ENCODE measurements at regions not wholly inside any gene's neighbourhood (a gene's known extent, or its start where the extent isn't known, plus 50 kb on each side); places are given as distances from the start of the nearest gene placed in this dataset.

DNA sequence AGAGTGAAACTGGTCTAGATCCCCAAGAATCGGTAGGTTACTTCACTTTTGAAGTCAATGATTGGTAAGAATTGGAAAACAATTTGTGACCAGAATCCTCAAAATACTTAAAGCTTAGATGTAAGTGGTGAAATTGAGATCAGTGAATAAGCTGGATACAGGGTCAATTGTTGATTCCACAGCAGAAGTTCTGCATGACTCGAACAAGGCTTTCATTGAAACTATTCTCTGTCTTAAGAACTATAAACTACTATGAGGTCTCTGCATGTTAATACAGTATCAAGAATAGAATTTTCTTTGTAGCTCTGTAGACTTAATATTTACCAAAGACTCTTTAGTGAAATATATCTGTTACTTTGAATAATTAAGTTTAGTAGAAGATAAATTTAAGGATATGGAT, 324.2 kb upstream of the FIGN start:
- Histone ChIP-seq H3K4me1 (peaks cover 8% of the 10 kb centered on the region), H3K27ac (no peak overlapping the region), H3K79me2 (ENCODE audit: low read depth) (no peaks in the 10 kb centered on the region), H4K20me1 (ENCODE audit: low read depth) (no peaks in the 10 kb centered on the region), H3F3A (ENCODE audit: low read depth) (no peaks in the 10 kb centered on the region), H3K27me3 (no peaks in the 10 kb centered on the region), H3K36me3 (no peaks in the 10 kb centered on the region), H3K4me3 (no peak overlapping the region), H3K4me2 (no peak overlapping the region), H2AFZ (replicated peaks) (no peak overlapping the region), H3K9ac (no peak overlapping the region), H3K9me3 (ENCODE audit: low read depth) (no peaks in the 10 kb centered on the region)
- no peak overlapping the region for H3K4me3 Mint-ChIP-seq
- H3K4me1 Mint-ChIP-seq = peaks cover 3% of the 10 kb centered on the region
- H3K9me3 Mint-ChIP-seq = no peaks in the 10 kb centered on the region
- no peaks in the 10 kb centered on the region for H3K27me3 Mint-ChIP-seq (ENCODE audit: insufficient read depth, low read depth)
- no peak for DNase-seq (ENCODE audit: low spot score)
- no peaks in the 10 kb centered on the region for H3K36me3 Mint-ChIP-seq
- H3K27ac Mint-ChIP-seq = no peak overlapping the region
- no peak for TF ChIP-seq EZH2phosphoT487 (IDR thresholded peaks at IDR 0.05)
- no peak for TF ChIP-seq EZH2 (IDR thresholded peaks at IDR 0.05)
- TF ChIP-seq, protein P1, sequence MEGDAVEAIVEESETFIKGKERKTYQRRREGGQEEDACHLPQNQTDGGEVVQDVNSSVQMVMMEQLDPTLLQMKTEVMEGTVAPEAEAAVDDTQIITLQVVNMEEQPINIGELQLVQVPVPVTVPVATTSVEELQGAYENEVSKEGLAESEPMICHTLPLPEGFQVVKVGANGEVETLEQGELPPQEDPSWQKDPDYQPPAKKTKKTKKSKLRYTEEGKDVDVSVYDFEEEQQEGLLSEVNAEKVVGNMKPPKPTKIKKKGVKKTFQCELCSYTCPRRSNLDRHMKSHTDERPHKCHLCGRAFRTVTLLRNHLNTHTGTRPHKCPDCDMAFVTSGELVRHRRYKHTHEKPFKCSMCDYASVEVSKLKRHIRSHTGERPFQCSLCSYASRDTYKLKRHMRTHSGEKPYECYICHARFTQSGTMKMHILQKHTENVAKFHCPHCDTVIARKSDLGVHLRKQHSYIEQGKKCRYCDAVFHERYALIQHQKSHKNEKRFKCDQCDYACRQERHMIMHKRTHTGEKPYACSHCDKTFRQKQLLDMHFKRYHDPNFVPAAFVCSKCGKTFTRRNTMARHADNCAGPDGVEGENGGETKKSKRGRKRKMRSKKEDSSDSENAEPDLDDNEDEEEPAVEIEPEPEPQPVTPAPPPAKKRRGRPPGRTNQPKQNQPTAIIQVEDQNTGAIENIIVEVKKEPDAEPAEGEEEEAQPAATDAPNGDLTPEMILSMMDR (IDR thresholded peaks at IDR 0.05) = no peak

DNA sequence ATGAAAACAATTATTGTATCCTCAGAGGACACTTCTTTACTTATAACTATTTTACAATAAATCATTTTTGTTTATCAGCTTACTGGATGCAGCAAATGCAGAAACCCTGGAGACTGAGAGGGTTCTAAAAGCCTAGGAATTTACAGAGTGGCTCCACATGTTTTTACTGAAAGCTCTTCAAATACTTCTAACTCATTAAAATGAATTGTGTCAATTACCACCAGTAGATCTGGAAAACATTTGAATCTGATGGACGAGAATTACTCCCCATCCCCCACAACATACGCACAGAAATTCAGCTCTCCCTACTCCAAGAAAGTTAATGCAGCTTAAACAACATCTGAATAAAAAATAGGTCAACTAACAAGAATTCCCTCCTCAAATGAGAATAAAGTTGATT, 319.8 kb upstream of the FIGN start:
- no peaks in the 10 kb centered on the region for H3K36me3 ChIP-seq
- no peak overlapping the region for H3K27ac ChIP-seq
- no peak overlapping the region for H3K4me3 Mint-ChIP-seq
- no peak for TF ChIP-seq EZH2 (IDR thresholded peaks at IDR 0.05)
- no peak overlapping the region for H3K27ac Mint-ChIP-seq
- no peaks in the 10 kb centered on the region for H3K36me3 Mint-ChIP-seq
- H3K4me1 ChIP-seq = peaks cover 12% of the 10 kb centered on the region
- H3F3A ChIP-seq (ENCODE audit: low read depth) = no peaks in the 10 kb centered on the region
- no peaks in the 10 kb centered on the region for H3K27me3 ChIP-seq
- no peak for DNase-seq (ENCODE audit: low spot score)
- H4K20me1 ChIP-seq (ENCODE audit: low read depth) = no peaks in the 10 kb centered on the region
- no peaks in the 10 kb centered on the region for H3K27me3 Mint-ChIP-seq (ENCODE audit: insufficient read depth, low read depth)
- H2AFZ ChIP-seq (replicated peaks) = peak overlapping the region; percentile 23
- no peaks in the 10 kb centered on the region for H3K9me3 Mint-ChIP-seq
- H3K4me3 ChIP-seq = no peak overlapping the region
- H3K9me3 ChIP-seq (ENCODE audit: low read depth) = no peaks in the 10 kb centered on the region
- no peak overlapping the region for H3K9ac ChIP-seq
- H3K4me1 Mint-ChIP-seq = peaks cover 11% of the 10 kb centered on the region
- no peaks in the 10 kb centered on the region for H3K79me2 ChIP-seq (ENCODE audit: low read depth)
- no peak overlapping the region for H3K4me2 ChIP-seq

DNA sequence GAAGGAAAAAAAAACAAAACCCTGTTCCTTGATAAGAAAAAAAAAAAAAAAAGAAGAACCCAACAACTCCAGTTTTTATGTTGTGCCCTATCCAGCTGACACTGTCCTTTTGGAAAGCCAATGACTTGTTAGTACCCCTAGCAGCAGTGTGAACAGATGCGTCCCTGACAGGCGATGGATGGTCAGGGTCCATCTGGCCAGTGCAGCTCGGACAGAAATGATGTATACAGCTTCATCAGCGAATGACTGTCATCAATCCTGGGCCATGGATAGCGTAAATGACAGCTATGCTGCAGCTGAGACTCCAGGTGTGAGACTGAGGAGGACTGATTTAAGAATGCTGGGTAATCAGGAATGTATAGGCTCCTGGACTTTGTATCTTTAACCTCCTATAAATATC, 318.8 kb upstream of the FIGN start:
- no peak overlapping the region for H3K27ac Mint-ChIP-seq
- no peaks in the 10 kb centered on the region for H3F3A ChIP-seq (ENCODE audit: low read depth)
- no peak overlapping the region for H2AFZ ChIP-seq (replicated peaks)
- no peak overlapping the region for H3K9ac ChIP-seq
- no peaks in the 10 kb centered on the region for H3K27me3 ChIP-seq
- H3K4me3 Mint-ChIP-seq = no peak overlapping the region
- H3K36me3 ChIP-seq = no peaks in the 10 kb centered on the region
- no peaks in the 10 kb centered on the region for H3K9me3 ChIP-seq (ENCODE audit: low read depth)
- H3K36me3 Mint-ChIP-seq = no peaks in the 10 kb centered on the region
- no peak overlapping the region for H3K27ac ChIP-seq
- no peak overlapping the region for H3K4me2 ChIP-seq
- no peaks in the 10 kb centered on the region for H3K9me3 Mint-ChIP-seq
- peaks cover 11% of the 10 kb centered on the region for H3K4me1 ChIP-seq
- no peaks in the 10 kb centered on the region for H3K27me3 Mint-ChIP-seq (ENCODE audit: insufficient read depth, low read depth)
- no peaks in the 10 kb centered on the region for H3K79me2 ChIP-seq (ENCODE audit: low read depth)
- no peak for DNase-seq (ENCODE audit: low spot score)
- peaks cover 11% of the 10 kb centered on the region for H3K4me1 Mint-ChIP-seq
- TF ChIP-seq, protein P1 (IDR thresholded peaks at IDR 0.05) = no peak
- TF ChIP-seq EZH2 (IDR thresholded peaks at IDR 0.05) (no peak), EZH2phosphoT487 (IDR thresholded peaks at IDR 0.05) (no peak)
- no peak overlapping the region for H3K4me3 ChIP-seq
- no peaks in the 10 kb centered on the region for H4K20me1 ChIP-seq (ENCODE audit: low read depth)

GRCh38 chr2:164053021-164053420, 317.2 kb upstream of the FIGN start:
- H3K4me1 ChIP-seq = peaks cover 11% of the 10 kb centered on the region
- no peaks in the 10 kb centered on the region for H3K9me3 ChIP-seq (ENCODE audit: low read depth)
- H3K9me3 Mint-ChIP-seq = no peaks in the 10 kb centered on the region
- no peaks in the 10 kb centered on the region for H3K36me3 ChIP-seq
- no peak overlapping the region for H3K4me3 ChIP-seq
- no peaks in the 10 kb centered on the region for H3K27me3 Mint-ChIP-seq (ENCODE audit: insufficient read depth, low read depth)
- H3K9ac ChIP-seq = no peak overlapping the region
- no peaks in the 10 kb centered on the region for H3F3A ChIP-seq (ENCODE audit: low read depth)
- H3K79me2 ChIP-seq (ENCODE audit: low read depth) = no peaks in the 10 kb centered on the region
- H3K4me3 Mint-ChIP-seq = no peak overlapping the region
- no peak overlapping the region for H3K4me2 ChIP-seq
- no peaks in the 10 kb centered on the region for H3K27me3 ChIP-seq
- peaks cover 2% of the 10 kb centered on the region for H3K36me3 Mint-ChIP-seq
- TF ChIP-seq, protein P1 (IDR thresholded peaks at IDR 0.05) = no peak
- TF ChIP-seq EZH2 (IDR thresholded peaks at IDR 0.05) (no peak), EZH2phosphoT487 (IDR thresholded peaks at IDR 0.05) (no peak)
- H2AFZ ChIP-seq (replicated peaks) = no peak overlapping the region
- no peaks in the 10 kb centered on the region for H4K20me1 ChIP-seq (ENCODE audit: low read depth)
- DNase-seq (ENCODE audit: low spot score) = no peak
- H3K4me1 Mint-ChIP-seq = peaks cover 11% of the 10 kb centered on the region
- H3K27ac ChIP-seq = no peak overlapping the region
- no peak overlapping the region for H3K27ac Mint-ChIP-seq

All from neural progenitor cell (in vitro differentiated cells).